HCT116 (cell line): ENCODE measurements at regions not wholly inside any gene's neighbourhood (a gene's known extent, or its start where the extent isn't known, plus 50 kb on each side); places are given as distances from the start of the nearest gene placed in this dataset.

Experiments
- ATAC-seq: fragments of 200-7000 bp; cut with Tn5 transposase; 2 replicates; pipeline ENCODE4 v1.9.1; 2020; ENCODE audit warnings: mild to moderate bottlenecking, moderate library complexity
- BruUV-seq: library from RNA; stranded (reverse); fragments of 400-500 nt; replicated peaks from 2 replicates; lab custom pipeline; 2021; lab: Mats Ljungman, UMichigan
- CTCF ChIA-PET: fragments of 300-600 bp; sonication (Branson Sonifier 250); formaldehyde crosslinking; loops from one replicate; lab custom pipeline; 2021; ENCODE audit warnings: antibody characterized with exemption; lab: Charles Lee
- POLR2A ChIA-PET: fragments of 300-600, 350-600 bp; sonication (Branson Sonifier 250); formaldehyde crosslinking; loops from one replicate; lab custom pipeline; 2021; ENCODE audit warnings: antibody characterized with exemption; lab: Charles Lee
- RAD21 ChIA-PET, 2 experiments: fragments of 300-600 bp; sonication (Branson Sonifier 250); formaldehyde crosslinking; loops; one replicate each; lab custom pipeline; 2023; ENCODE audit warnings: low total read pairs in 2 of 2; ENCODE audit not compliant: uncharacterized antibody in 2 of 2, unreplicated experiment in 2 of 2, low non-redundant PET in 1 of 2; lab: Charles Lee
- DNase-seq: peaks from one replicate; pipeline ENCODE4 v3.0.0-alpha.2; 2010; ENCODE audit warnings: low read depth, low spot score
- H2AFZ ChIP-seq: fragments of 200-600 bp; shearing (Covaris generic), sonication (generic); 2 replicates; pipeline ENCODE4 v1.6.1; 2017; ENCODE audit warnings: low read depth, mixed run types, mixed read lengths, antibody characterized with exemption, low read length; ENCODE audit not compliant: poor library complexity, severe bottlenecking
- H3K27ac ChIP-seq: 2 replicates; pipeline ENCODE4 v1.5.1; 2012; ENCODE audit warnings: low read depth, low read length
- H3K27me3 ChIP-seq: fragments of 200-600 bp; sonication (generic); 2 replicates; pipeline ENCODE4 v1.6.1; 2016; ENCODE audit warnings: mixed run types, low read length, mixed read lengths; ENCODE audit not compliant: insufficient read depth
- H3K36me3 ChIP-seq, 2 experiments: fragments of 200-500 bp in 1 of 2; fragments of 200-600 bp in 1 of 2; sonication (Bioruptor generic) in 1 of 2; sonication (generic) in 1 of 2; 2 replicates each; pipeline versions ENCODE4 v1.5.1 to v1.6.1; 2014 to 2016; ENCODE audit warnings: low read length in 2 of 2, inconsistent platforms in 1 of 2, mixed read lengths in 1 of 2, mixed run types in 1 of 2; ENCODE audit not compliant: insufficient read depth in 2 of 2, control insufficient read depth in 1 of 2
- H3K4me1 ChIP-seq, 2 experiments: fragments of 200-600 bp in 1 of 2; sonication (generic) in 1 of 2; 2 replicates each; pipeline versions ENCODE4 v1.5.1 to v1.6.1; 2012 to 2017; ENCODE audit warnings: low read length in 2 of 2, inconsistent platforms in 1 of 2, mild to moderate bottlenecking in 1 of 2, mixed read lengths in 1 of 2, mixed run types in 1 of 2, moderate library complexity in 1 of 2; ENCODE audit not compliant: insufficient read depth in 2 of 2, control insufficient read depth in 1 of 2
- H3K4me2 ChIP-seq: fragments of 200-600 bp; sonication (generic); 2 replicates; pipeline ENCODE4 v1.6.1; 2017; ENCODE audit warnings: mixed run types, low read length, mixed read lengths
- H3K4me3 ChIP-seq, 2 experiments: fragments of 200-600 bp in 1 of 2; sonication (generic) in 1 of 2; replicated peaks in 1 of 2; 2 replicates each; pipeline ENCODE4 v1.5.1; 2011 to 2016; ENCODE audit warnings: low read length in 2 of 2, control low read depth in 1 of 2, low read depth in 1 of 2, mild to moderate bottlenecking in 1 of 2, mixed read lengths in 1 of 2, mixed run types in 1 of 2
- H3K79me2 ChIP-seq: fragments of 200-600 bp; sonication (generic); 2 replicates; pipeline ENCODE4 v1.6.1; 2017; ENCODE audit warnings: mild to moderate bottlenecking, mixed run types, low read length, moderate library complexity, mixed read lengths; ENCODE audit not compliant: insufficient read depth
- H3K9ac ChIP-seq: fragments of 200-600 bp; sonication (generic); 2 replicates; pipeline ENCODE4 v1.6.1; 2016; ENCODE audit warnings: low read length, mixed read lengths
- H3K9me2 ChIP-seq: fragments of 200-600 bp; sonication (generic), shearing (Covaris generic); 2 replicates; pipeline ENCODE4 v1.6.1; 2017; ENCODE audit warnings: mixed run types, mild to moderate bottlenecking, moderate library complexity; ENCODE audit not compliant: insufficient read depth
- H3K9me3 ChIP-seq, 2 experiments: fragments of 200-500 bp in 1 of 2; fragments of 200-600 bp in 1 of 2; sonication (Bioruptor generic) in 1 of 2; sonication (generic) in 1 of 2; 2 replicates each; pipeline ENCODE4 v1.6.1; 2014 to 2017; ENCODE audit warnings: low read length in 2 of 2, mixed read lengths in 2 of 2, inconsistent platforms in 1 of 2, low read depth in 1 of 2, mild to moderate bottlenecking in 1 of 2, mixed run types in 1 of 2, moderate library complexity in 1 of 2; ENCODE audit not compliant: control insufficient read depth in 1 of 2, insufficient read depth in 1 of 2
- H4K20me1 ChIP-seq: fragments of 200-600 bp; sonication (generic), shearing (Covaris generic); 2 replicates; pipeline ENCODE4 v1.6.1; 2017; ENCODE audit warnings: mixed run types, mild to moderate bottlenecking, moderate library complexity; ENCODE audit not compliant: insufficient read depth
- EZH2 ChIP-seq: fragments of 200-600 bp; sonication (generic); IDR thresholded peaks from 2 replicates; pipeline ENCODE4 v1.6.1; 2017; ENCODE audit warnings: antibody characterized with exemption, mixed run types
- EZH2phosphoT487 ChIP-seq: fragments of 200-600 bp; IDR thresholded peaks from 2 replicates; pipeline ENCODE4 v1.6.1; 2018; ENCODE audit warnings: antibody characterized with exemption, borderline replicate concordance
- SIN3A ChIP-seq: IDR thresholded peaks from 2 replicates; pipeline ENCODE4 v1.6.1; 2012; ENCODE audit warnings: low read depth
- SRF ChIP-seq: IDR thresholded peaks from 2 replicates; pipeline ENCODE4 v1.6.1; 2012; ENCODE audit warnings: low read depth
- ZNF274 ChIP-seq: fragments of 200-500 bp; sonication (Bioruptor generic); IDR thresholded peaks from 2 replicates; pipeline ENCODE4 v1.6.1; 2014; ENCODE audit warnings: mild to moderate bottlenecking, low read depth, low read length, inconsistent platforms
- intact Hi-C: fragments of 100-400 bp; cut with micrococcal nuclease; formaldehyde crosslinking; loops from 2 replicates; pipeline ENCODE4 v1.10.0; 2022
- TF ChIP-seq, protein P1 (sequence below): IDR thresholded peaks from 2 replicates; pipeline ENCODE4 v1.6.1; 2011; ENCODE audit warnings: mild to moderate bottlenecking, low read length, moderate library complexity; ENCODE audit not compliant: insufficient replicate concordance; ENCODE audit errors: extremely low read depth

DNA sequence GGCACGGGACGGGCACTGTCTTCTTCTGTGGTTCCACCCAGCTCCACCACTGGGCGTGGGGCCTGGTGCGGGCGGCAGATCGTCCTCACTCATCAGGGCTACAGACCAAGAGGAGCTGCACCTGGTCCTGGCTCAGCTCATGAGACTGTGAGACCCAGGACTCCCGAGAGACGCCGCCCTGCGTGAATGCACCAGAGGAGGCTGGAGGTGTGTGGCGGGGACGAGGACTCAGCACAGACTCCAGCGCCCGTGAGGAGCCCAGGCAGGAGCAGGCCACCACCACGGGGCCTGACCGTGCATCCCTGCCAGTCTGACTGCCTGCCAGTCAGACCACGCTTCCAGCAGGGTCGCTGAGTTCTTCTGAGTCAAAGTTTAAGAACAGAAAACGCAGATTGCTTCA lies 112.5 kb upstream of the SALL3 start:
- Histone ChIP-seq H2AFZ (no peak overlapping the region), H3K36me3 (no peaks in the 10 kb centered on the region), H4K20me1 (no peaks in the 10 kb centered on the region), H3K4me3 (no peak overlapping the region)
- TF ChIP-seq SRF, result no peak
- no peak for TF ChIP-seq ZNF274
- no peak for TF ChIP-seq EZH2phosphoT487
- TF ChIP-seq, protein P1, sequence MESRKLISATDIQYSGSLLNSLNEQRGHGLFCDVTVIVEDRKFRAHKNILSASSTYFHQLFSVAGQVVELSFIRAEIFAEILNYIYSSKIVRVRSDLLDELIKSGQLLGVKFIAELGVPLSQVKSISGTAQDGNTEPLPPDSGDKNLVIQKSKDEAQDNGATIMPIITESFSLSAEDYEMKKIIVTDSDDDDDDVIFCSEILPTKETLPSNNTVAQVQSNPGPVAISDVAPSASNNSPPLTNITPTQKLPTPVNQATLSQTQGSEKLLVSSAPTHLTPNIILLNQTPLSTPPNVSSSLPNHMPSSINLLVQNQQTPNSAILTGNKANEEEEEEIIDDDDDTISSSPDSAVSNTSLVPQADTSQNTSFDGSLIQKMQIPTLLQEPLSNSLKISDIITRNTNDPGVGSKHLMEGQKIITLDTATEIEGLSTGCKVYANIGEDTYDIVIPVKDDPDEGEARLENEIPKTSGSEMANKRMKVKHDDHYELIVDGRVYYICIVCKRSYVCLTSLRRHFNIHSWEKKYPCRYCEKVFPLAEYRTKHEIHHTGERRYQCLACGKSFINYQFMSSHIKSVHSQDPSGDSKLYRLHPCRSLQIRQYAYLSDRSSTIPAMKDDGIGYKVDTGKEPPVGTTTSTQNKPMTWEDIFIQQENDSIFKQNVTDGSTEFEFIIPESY, result no peak
- no peak for TF ChIP-seq EZH2
- no peak for TF ChIP-seq SIN3A
- TF ChIP-seq, all 23 proteins: peak for 0
- no peaks in the 10 kb centered on the region for H3K9me2 ChIP-seq
- no peaks in the 10 kb centered on the region for H3K4me1 ChIP-seq
- no peaks in the 10 kb centered on the region for H3K79me2 ChIP-seq
- RAD21 ChIA-PET, result no interaction called here
- intact Hi-C loops, result no loop called here
- H3K9ac ChIP-seq, result no peak overlapping the region
- CTCF ChIA-PET, result no interaction called here
- ATAC-seq, result no peak
- H3K27ac ChIP-seq, result no peak overlapping the region
- no TSS peak for BruUV-seq
- POLR2A ChIA-PET, result no interaction called here
- no peak for DNase-seq
- H3K9me3 ChIP-seq, result no peaks in the 10 kb centered on the region
- no peak overlapping the region for H3K4me2 ChIP-seq
- H3K27me3 ChIP-seq, result peaks cover 3% of the 10 kb centered on the region; the same call in 1 of the 2 replicates
